Left lung (tissue), 4 donors: ENCODE measurements at regions not wholly inside any gene's neighbourhood (a gene's known extent, or its start where the extent isn't known, plus 50 kb on each side); places are given as distances from the start of the nearest gene placed in this dataset.

Source experiments
- ATAC-seq: fragments of 200-7000 bp; cut with Tn5 transposase; one replicate; pipeline ENCODE4 v1.9.1; 2020; ENCODE audit warnings: moderate library complexity
- DNase-seq, 4 donors: peaks; one replicate each; pipeline ENCODE4 v3.0.0-alpha.2; 2013 to 2020
- H3K27ac ChIP-seq, 2 donors: fragments of 200-600 bp; sonication (generic) in 1 of 2; one replicate each; pipeline versions ENCODE4 v1.5.0 to v1.8.0; 2020 to 2021
- H3K27me3 ChIP-seq, 2 donors: fragments of 200-600 bp; sonication (generic) in 1 of 2; one replicate each; pipeline versions ENCODE4 v1.5.0 to v1.8.0; 2020 to 2021
- H3K36me3 ChIP-seq, 2 donors: fragments of 200-600 bp; sonication (generic) in 1 of 2; one replicate each; pipeline versions ENCODE4 v1.5.0 to v1.8.0; 2020 to 2021
- H3K4me1 ChIP-seq, 2 donors: fragments of 200-600 bp; one replicate each; pipeline ENCODE4 v1.8.0; 2021
- H3K4me3 ChIP-seq, 2 donors: fragments of 200-600 bp; sonication (generic) in 1 of 2; one replicate each; pipeline versions ENCODE4 v1.5.0 to v1.8.0; 2020 to 2021; ENCODE audit warnings: mild to moderate bottlenecking in 1 of 2
- H3K9me3 ChIP-seq, 2 donors: fragments of 200-600 bp; sonication (generic) in 1 of 2; one replicate each; pipeline versions ENCODE4 v1.5.0 to v1.8.0; 2020 to 2021
- CTCF ChIP-seq, 2 donors: fragments of 200-600 bp; sonication (generic) in 1 of 2; IDR thresholded peaks; one replicate each; pipeline versions ENCODE4 v1.5.0 to v1.8.0; 2021; ENCODE audit warnings: antibody characterized with exemption in 2 of 2
- intact Hi-C, 2 donors: fragments of 100-400 bp; cut with DNase I; formaldehyde crosslinking; loops; one replicate each; pipeline versions ENCODE4 v1.11.2 to v1.14.2; 2022
- donor health status: DM: no; HTN: yes; CAD: no.
- donor health status: DM: no; HTN: no; CAD: no.

- intact Hi-C loops, result loop anchor here in 1 of 2 donors (10.0 kb wide), 2 partner anchors 97 to 377 kb away; no protein-coding TSS in a partner anchor
Measured at GRCh38 chr14:34222122-34222521, 239.9 kb downstream of the SPTSSA start.

GRCh38 chr14:34220921-34221320, 241.1 kb downstream of the SPTSSA start:
- Histone ChIP-seq H3K9me3 (no peaks in the 10 kb centered on the region), H3K27me3 (peaks cover 0 to 23% of the 10 kb centered on the region in 2 donors), H3K27ac (no peak overlapping the region), H3K4me3 (no peak overlapping the region), H3K36me3 (no peaks in the 10 kb centered on the region), H3K4me1 (no peaks in the 10 kb centered on the region)
- ATAC-seq (no peak), DNase-seq (no peak)
- intact Hi-C loops, result loop anchor here in 1 of 2 donors (10.0 kb wide), 2 partner anchors 96 to 376 kb away; no protein-coding TSS in a partner anchor
- TF ChIP-seq CTCF (IDR thresholded peaks at IDR 0.05), result no peak

More at GRCh38 chr14:34222122-34222521, 239.9 kb downstream of the SPTSSA start:
- Histone ChIP-seq H3K4me3 (no peak overlapping the region), H3K4me1 (no peaks in the 10 kb centered on the region), H3K27me3 (peaks cover 0 to 23% of the 10 kb centered on the region in 2 donors), H3K27ac (no peak overlapping the region), H3K36me3 (no peaks in the 10 kb centered on the region), H3K9me3 (no peaks in the 10 kb centered on the region)
- DNase-seq, result no peak
- no peak for ATAC-seq
- TF ChIP-seq CTCF (IDR thresholded peaks at IDR 0.05), result no peak

- Histone ChIP-seq H3K27me3 (peaks cover 0 to 23% of the 10 kb centered on the region in 2 donors), H3K9me3 (no peaks in the 10 kb centered on the region), H3K4me1 (no peaks in the 10 kb centered on the region), H3K4me3 (no peak overlapping the region), H3K27ac (no peak overlapping the region), H3K36me3 (no peaks in the 10 kb centered on the region)
- TF ChIP-seq CTCF (IDR thresholded peaks at IDR 0.05), result no peak
- ATAC-seq (no peak), DNase-seq (no peak)
- intact Hi-C loops, result loop anchor here in 1 of 2 donors (10.0 kb wide), 2 partner anchors 96 to 376 kb away; no protein-coding TSS in a partner anchor
Measured at GRCh38 chr14:34220378-34220706, 241.7 kb downstream of the SPTSSA start.

- no peak for TF ChIP-seq CTCF (IDR thresholded peaks at IDR 0.05)
- no peaks in the 10 kb centered on the region for H3K36me3 ChIP-seq
- no peak for DNase-seq
- H3K9me3 ChIP-seq, result no peaks in the 10 kb centered on the region
- peaks cover 0 to 23% of the 10 kb centered on the region in 2 donors for H3K27me3 ChIP-seq
- intact Hi-C loops, result loop anchor here in 1 of 2 donors (10.0 kb wide), 2 partner anchors 95 to 375 kb away; no protein-coding TSS in a partner anchor
- H3K4me3 ChIP-seq, result no peak overlapping the region
- no peaks in the 10 kb centered on the region for H3K4me1 ChIP-seq
- no peak overlapping the region for H3K27ac ChIP-seq
- ATAC-seq, result no peak
Measured at GRCh38 chr14:34219661-34220377, 242.2 kb downstream of the SPTSSA start.

GRCh38 chr14:34218881-34219280, 243.2 kb downstream of the SPTSSA start:
- intact Hi-C loops, result no loop called here
- Histone ChIP-seq H3K4me1 (no peaks in the 10 kb centered on the region), H3K4me3 (no peak overlapping the region), H3K27ac (no peak overlapping the region), H3K36me3 (no peaks in the 10 kb centered on the region), H3K9me3 (no peaks in the 10 kb centered on the region), H3K27me3 (peaks cover 0 to 30% of the 10 kb centered on the region in 2 donors)
- peak in 1 of 4 donors; percentile 23 for DNase-seq
- no peak for ATAC-seq
- no peak for TF ChIP-seq CTCF (IDR thresholded peaks at IDR 0.05)
